GM12865 (cell line): ENCODE measurements at regions not wholly inside any gene's neighbourhood (a gene's known extent, or its start where the extent isn't known, plus 50 kb on each side); places are given as distances from the start of the nearest gene placed in this dataset.

ENCODE experiments used
- DNase-seq: peaks from one replicate; pipeline ENCODE4 v3.0.0; 2010; ENCODE audit warnings: low read depth
- H3K4me3 ChIP-seq: 2 replicates; pipeline ENCODE4 v1.5.1; 2011; ENCODE audit warnings: mild to moderate bottlenecking, low read depth, low read length, control low read depth
- TF ChIP-seq, protein P1 (sequence below): IDR thresholded peaks from 2 replicates; pipeline ENCODE4 v1.5.1; 2011; ENCODE audit warnings: low read length, control low read depth, low read depth, inconsistent platforms; ENCODE audit not compliant: insufficient read depth; ENCODE audit errors: missing control alignments

DNA sequence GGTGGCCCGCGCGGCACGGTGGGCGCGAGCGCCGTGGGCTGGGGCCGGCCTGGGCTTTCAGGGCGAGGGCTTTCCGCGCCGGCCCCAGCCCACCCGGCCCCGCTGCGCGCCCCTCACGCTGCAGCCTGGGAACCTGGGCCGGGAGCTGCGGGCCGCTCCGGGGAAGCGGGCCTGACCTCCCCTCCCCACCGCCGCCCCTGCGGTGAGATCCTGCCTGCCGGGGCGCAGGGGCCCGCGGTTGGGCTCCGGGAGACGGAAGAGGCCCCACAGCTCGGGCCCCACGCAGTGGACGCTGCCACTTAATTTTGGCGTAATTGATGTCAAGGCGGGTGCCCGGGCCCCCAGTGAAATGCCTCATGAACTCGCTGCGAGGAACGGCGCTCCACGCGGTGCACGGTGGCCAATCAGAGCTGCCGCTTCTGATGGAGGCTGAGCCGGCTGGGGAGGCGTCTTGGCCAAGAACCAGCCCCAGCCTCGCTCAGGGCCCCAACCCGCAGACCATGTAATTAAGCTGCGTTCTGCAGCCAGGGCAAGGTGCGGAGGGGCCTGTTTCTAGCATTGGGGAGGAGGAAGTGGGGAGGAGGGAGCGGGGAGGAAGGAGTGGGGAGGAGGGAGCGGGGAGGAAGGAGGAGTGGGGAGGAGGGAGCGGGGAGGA is 96.1 kb upstream of the BHLHE23 start:
- TF ChIP-seq, protein P1, sequence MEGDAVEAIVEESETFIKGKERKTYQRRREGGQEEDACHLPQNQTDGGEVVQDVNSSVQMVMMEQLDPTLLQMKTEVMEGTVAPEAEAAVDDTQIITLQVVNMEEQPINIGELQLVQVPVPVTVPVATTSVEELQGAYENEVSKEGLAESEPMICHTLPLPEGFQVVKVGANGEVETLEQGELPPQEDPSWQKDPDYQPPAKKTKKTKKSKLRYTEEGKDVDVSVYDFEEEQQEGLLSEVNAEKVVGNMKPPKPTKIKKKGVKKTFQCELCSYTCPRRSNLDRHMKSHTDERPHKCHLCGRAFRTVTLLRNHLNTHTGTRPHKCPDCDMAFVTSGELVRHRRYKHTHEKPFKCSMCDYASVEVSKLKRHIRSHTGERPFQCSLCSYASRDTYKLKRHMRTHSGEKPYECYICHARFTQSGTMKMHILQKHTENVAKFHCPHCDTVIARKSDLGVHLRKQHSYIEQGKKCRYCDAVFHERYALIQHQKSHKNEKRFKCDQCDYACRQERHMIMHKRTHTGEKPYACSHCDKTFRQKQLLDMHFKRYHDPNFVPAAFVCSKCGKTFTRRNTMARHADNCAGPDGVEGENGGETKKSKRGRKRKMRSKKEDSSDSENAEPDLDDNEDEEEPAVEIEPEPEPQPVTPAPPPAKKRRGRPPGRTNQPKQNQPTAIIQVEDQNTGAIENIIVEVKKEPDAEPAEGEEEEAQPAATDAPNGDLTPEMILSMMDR: no peak
- peak; percentile 74 for DNase-seq
- peak overlapping the region; percentile 54 for H3K4me3 ChIP-seq

DNA sequence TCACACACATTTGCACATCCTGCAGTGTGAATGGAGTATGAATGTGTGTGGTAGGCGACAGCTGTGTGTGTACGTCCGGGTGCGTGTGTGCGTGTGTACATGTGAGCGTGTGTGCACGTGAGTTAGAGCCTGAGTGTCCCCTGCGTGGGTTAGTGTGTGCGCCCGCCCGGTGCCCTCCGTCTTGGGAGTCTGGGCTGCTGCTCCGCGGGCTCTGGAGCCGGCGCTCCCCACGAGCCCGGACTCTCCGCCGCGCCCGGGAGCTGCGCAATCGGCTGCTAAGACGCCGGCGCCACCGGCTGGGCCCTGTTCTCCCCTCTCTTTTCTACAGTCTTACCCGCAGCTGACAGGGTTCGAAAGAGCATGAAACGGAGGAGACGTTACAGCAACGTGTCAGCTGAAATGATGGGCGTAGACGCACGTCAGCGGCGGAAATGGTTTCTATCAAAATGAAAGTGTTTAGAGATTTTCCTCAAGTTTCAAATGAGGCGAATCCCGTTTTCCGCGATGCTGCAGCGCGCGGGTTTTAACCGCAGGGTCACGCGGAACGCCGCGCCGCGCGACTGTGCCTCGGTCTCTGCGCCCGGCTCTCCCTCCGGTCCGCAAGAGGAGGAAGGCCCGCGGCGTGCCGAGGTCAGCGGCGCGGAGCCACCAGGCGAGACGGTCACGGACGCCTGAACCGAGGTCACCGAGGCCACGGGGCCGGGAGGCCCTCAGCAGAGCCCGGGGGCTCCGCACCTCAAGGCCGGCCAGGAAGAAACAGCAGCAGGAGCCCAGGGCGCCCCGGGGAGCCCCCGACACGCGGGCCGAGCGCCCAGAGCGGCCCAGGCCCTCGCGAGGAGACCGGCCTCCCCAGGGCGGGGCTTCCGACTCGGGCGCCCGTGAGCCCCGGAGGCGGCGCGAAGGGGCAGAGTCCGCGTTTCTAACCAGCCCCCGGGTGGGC is 95.3 kb upstream of the BHLHE23 start:
- peak overlapping the region; percentile 64 for H3K4me3 ChIP-seq
- peak; percentile 73 for DNase-seq
- TF ChIP-seq, protein P1: no peak

DNA sequence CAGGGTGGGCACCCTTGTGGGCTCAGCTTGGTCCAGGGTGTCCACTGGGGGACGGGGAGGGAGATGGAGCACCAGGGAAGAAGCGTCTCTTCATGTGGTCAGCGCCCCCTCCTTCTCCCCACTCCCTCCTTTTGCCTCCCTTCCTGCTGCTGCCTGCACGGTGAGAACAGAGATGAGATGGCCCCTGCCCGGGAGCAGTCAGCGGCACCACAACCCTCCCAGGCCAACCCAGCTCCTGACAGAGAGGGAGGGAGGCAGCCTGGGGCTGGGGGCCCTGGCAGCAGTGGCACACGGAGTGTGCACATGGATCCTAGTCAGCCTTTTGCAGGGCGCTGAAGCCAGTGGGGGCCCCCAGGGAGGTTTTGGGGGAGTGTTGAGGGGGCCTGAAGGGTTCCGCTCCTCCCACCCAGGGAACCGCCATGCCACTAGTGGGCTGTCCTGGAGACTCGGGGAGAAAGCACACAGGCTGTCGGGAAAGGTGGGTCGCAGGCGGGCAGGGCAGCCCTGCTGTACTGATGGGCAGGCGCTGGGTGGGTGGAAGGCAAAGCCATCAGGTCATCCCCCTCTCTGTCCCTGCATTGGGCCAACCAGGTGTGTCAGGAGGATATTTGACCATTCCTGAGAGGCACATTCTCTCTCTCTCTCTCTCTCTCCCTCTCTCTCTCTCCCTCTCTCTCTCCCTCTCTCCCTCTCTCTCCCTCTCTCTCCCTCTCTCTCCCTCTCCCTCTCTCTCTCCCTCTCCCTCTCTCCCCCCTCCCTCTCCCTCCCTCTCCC is 94.3 kb upstream of the BHLHE23 start:
- TF ChIP-seq, protein P1: no peak
- DNase-seq: no peak
- no peak overlapping the region for H3K4me3 ChIP-seq

DNA sequence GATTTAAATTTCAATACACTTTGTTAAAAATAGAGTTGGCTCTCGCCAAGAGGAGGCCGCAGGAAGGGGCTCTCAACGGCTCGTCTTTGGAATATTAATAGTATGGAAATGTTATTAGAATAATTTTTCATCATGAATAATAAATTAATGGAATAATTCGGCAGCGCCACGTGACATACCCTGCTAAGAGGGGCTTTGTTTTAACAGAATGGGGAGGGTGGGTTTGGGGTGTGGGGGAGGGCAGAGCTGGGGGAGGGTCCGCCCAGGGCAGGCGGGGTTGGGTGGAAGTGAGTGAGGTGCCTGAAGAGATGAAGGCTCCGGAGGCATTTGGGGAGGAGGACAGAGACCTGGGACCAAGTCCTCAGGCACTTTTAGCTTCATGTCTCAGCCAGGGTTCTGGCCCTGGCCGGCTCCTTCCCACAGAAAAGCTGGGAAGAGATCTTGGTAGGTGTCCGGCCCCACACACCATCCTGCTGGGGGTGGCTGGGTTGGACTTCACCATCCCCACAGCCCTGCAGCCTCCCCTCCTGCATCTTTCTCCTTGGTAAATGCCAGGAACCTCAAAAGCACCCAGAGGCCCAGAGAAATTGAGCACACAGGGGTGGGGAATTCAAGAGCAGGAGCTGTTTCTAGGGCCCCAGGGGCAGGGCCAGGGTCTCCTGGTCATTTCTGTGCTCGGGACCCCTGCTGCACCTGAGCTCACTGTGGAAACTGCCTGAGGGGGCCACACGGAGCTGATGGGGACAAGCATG is 93.6 kb upstream of the BHLHE23 start:
- TF ChIP-seq, protein P1: no peak
- H3K4me3 ChIP-seq: no peak overlapping the region
- no peak for DNase-seq

DNA sequence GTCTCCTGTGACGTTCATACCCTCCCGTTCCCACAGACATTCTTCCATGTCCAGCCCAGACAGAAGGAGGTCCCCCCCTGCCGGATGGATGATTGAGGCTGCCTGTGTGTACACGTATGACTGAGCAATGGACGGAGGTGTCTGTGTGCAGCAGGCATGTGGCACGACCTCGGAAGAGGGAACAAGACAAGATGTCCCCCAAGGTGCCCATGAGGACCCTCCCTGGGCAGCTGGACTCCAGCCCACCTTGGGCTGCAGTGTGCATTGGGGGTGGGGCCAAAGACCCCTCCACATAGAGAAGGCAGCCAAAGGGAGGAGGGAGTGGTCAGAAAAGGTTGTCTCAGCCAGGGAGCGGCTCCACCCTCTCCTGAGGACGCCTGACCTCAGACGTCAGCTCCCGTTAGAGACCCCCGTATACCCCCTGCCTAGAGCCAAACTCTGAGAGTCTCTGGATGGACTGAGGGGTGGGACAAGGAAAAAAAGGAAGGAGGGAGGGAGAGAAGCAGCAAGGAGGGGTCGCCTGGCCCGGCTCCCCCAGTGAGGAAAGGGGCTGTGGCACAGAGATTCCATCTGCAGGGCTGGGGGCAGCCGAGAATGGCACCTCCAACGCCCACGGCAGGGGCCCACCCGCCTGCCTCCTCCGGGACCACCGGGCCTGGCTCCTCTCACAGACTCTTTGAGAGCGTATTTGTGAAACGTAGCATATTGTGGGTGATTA is 92.9 kb upstream of the BHLHE23 start:
- no peak overlapping the region for H3K4me3 ChIP-seq
- TF ChIP-seq, protein P1: no peak
- DNase-seq: no peak
